Tibial nerve (tissue), 4 donors: ENCODE measurements at regions not wholly inside any gene's neighbourhood (a gene's known extent, or its start where the extent isn't known, plus 50 kb on each side); places are given as distances from the start of the nearest gene placed in this dataset.

Experiments used
- DNase-seq, 2 donors: peaks; one replicate each; pipeline ENCODE4 v3.0.0-alpha.2; 2019; ENCODE audit warnings: low spot score in 2 of 2
- H3K27ac ChIP-seq, 4 donors: fragments of 200-600 bp; sonication (generic) in 3 of 4; one replicate each; pipeline ENCODE4 v1.5.1; 2017 to 2019; ENCODE audit warnings: mild to moderate bottlenecking in 1 of 4
- H3K27me3 ChIP-seq, 2 donors: fragments of 200-600 bp; sonication (generic) in 1 of 2; one replicate each; pipeline versions ENCODE4 v1.5.1 to v1.6.0; 2017 to 2019
- H3K36me3 ChIP-seq, 3 donors: fragments of 200-600 bp; sonication (generic); one replicate each; pipeline ENCODE4 v1.5.1; 2018 to 2019
- H3K4me1 ChIP-seq, 4 donors: fragments of 200-600 bp; sonication (generic) in 3 of 4; one replicate each; pipeline ENCODE4 v1.5.1; 2017 to 2019
- H3K4me3 ChIP-seq, 4 donors: fragments of 200-600 bp; sonication (generic) in 3 of 4; one replicate each; pipeline ENCODE4 v1.5.1; 2017 to 2019; ENCODE audit warnings: mild to moderate bottlenecking in 1 of 4, moderate library complexity in 1 of 4
- H3K9me3 ChIP-seq, 4 donors: fragments of 200-600 bp; sonication (generic) in 3 of 4; one replicate each; pipeline ENCODE4 v1.5.1; 2017 to 2019
- EP300 ChIP-seq, 2 donors: sonication (generic); formaldehyde crosslinking; IDR thresholded peaks; one replicate each; pipeline ENCODE4 v1.6.1; 2017; ENCODE audit warnings: antibody characterized with exemption in 2 of 2, mild to moderate bottlenecking in 1 of 2
- POLR2A ChIP-seq, 2 donors: fragments of 450-650 bp; IDR thresholded peaks; one replicate each; pipeline ENCODE4 v1.6.1; 2017; ENCODE audit warnings: antibody characterized with exemption in 2 of 2, mild to moderate bottlenecking in 2 of 2, moderate library complexity in 2 of 2
- WGBS, 2 donors: methylation state at CpG; one replicate each; pipeline ENCODE4 v1.1.5; 2018; 5-methylcytosine and 5-hydroxymethylcytosine counted together
- TF ChIP-seq, protein P1 (sequence below), 5 experiments: fragments of 200-600 bp in 3 of 5; fragments of 450-650 bp in 2 of 5; sonication (generic) in 3 of 5; IDR thresholded peaks; one replicate each; pipeline ENCODE4 v1.5.1; 2016 to 2019; ENCODE audit warnings: antibody characterized with exemption in 5 of 5, mild to moderate bottlenecking in 3 of 5, moderate library complexity in 2 of 5

DNA sequence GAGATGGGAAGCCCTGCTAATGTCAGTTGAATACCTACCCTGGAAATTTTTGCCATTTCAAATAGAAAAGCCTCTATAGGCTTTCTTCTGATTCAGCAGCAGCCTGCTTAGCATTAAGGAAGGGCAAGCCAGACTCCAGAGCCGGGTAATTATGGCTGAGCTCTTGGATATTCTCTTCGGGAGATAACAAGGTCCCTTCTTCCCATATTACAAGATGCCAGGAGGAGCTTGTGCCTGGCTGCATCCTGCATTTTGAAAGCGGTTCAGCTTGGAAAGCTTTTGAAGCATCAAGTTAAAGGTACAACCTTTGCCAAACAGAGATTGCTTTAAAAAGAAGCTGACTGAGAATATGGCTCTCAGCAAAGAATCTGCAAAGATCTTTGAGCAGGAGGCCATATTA, 399.6 kb upstream of the RPS6KA3 start:
- 71 to 77% methylated on average over 3 of the region's 3 CpGs for WGBS, 2 donors
- H3K27me3 ChIP-seq, result peaks cover 0 to 8% of the 10 kb centered on the region in 2 donors
- no peak for TF ChIP-seq EP300 (IDR thresholded peaks at IDR 0.05)
- no peak for TF ChIP-seq POLR2A (IDR thresholded peaks at IDR 0.05)
- TF ChIP-seq, protein P1, sequence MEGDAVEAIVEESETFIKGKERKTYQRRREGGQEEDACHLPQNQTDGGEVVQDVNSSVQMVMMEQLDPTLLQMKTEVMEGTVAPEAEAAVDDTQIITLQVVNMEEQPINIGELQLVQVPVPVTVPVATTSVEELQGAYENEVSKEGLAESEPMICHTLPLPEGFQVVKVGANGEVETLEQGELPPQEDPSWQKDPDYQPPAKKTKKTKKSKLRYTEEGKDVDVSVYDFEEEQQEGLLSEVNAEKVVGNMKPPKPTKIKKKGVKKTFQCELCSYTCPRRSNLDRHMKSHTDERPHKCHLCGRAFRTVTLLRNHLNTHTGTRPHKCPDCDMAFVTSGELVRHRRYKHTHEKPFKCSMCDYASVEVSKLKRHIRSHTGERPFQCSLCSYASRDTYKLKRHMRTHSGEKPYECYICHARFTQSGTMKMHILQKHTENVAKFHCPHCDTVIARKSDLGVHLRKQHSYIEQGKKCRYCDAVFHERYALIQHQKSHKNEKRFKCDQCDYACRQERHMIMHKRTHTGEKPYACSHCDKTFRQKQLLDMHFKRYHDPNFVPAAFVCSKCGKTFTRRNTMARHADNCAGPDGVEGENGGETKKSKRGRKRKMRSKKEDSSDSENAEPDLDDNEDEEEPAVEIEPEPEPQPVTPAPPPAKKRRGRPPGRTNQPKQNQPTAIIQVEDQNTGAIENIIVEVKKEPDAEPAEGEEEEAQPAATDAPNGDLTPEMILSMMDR (IDR thresholded peaks at IDR 0.05), result no peak

DNA sequence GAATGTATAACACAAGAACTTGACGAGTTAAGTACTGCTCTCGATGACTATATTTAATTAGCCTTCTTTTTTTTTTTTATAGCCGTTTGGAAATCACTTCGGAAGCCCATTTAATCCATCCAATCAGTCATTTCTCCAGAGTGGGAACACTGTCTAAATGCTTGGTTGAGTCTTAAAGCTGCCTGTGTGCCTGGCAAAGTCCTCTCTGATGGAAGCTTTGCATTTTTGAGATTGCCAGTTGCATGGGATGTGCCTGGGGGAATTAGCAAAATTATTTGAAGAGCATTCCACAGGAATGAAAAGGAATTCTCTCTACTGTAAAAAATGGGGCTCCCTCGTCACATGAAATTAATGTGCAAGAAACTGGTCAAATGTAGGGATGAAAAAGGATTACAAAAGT, 398.8 kb upstream of the RPS6KA3 start:
- Histone ChIP-seq H3K4me1 (no peaks in the 10 kb centered on the region), H3K4me3 (no peak overlapping the region), H3K27ac (no peak overlapping the region), H3K9me3 (no peaks in the 10 kb centered on the region), H3K27me3 (peaks cover 0 to 8% of the 10 kb centered on the region in 2 donors), H3K36me3 (no peaks in the 10 kb centered on the region)
- TF ChIP-seq, protein P1 (IDR thresholded peaks at IDR 0.05), result no peak
- no peak for TF ChIP-seq POLR2A (IDR thresholded peaks at IDR 0.05)
- TF ChIP-seq EP300 (IDR thresholded peaks at IDR 0.05), result no peak
- 35 to 55% methylated on average over 5 of the region's 5 CpGs for WGBS, 2 donors
- no peak for DNase-seq

More for the DNA sequence above, 399.6 kb upstream of the RPS6KA3 start:
- H3K4me1 ChIP-seq, result no peaks in the 10 kb centered on the region
- no peaks in the 10 kb centered on the region for H3K9me3 ChIP-seq
- H3K27ac ChIP-seq, result no peak overlapping the region
- H3K36me3 ChIP-seq, result no peaks in the 10 kb centered on the region
- no peak for DNase-seq
- no peak overlapping the region for H3K4me3 ChIP-seq

DNA sequence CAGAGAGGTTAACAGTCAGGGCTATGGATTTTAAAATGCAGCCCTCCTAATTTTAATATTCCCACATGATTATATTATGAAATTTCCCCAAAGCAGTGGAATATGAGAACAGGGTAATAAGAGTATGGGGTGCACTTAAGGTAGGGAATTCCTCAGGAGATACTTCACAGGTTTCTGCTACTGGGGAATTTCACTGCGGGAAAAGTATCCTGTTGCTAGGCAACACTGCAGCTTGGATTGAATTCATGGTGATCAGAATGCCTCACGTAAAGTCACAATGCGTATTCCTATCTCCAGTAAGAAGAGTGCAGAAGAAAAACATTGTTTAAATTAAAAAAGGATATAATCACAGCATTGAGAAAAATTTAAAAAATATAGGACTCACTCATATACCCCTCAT, 398.1 kb upstream of the RPS6KA3 start:
- TF ChIP-seq EP300 (IDR thresholded peaks at IDR 0.05), result no peak
- no peak for TF ChIP-seq POLR2A (IDR thresholded peaks at IDR 0.05)
- TF ChIP-seq, protein P1 (IDR thresholded peaks at IDR 0.05), result no peak
- WGBS, 2 donors, result 59 to 64% methylated on average over 3 of the region's 3 CpGs

DNA sequence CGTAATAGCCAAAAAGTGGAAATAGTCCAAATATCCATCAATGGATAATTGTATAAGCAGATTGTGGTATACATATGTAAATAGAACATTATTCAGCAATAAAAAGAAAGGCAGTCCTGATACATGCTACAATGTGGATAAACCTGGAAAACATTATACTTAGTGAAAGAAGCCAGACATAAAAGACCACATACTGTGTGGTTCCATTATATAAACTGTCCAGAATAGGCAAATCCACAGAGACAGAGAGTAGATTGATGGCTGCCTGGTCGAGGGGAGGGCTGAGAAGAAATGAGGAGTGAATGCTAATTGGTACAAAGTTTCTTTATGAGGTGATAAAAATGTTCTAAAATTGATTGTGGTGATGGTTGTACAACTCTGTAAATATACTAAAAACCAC, 397.4 kb upstream of the RPS6KA3 start:
- TF ChIP-seq POLR2A (IDR thresholded peaks at IDR 0.05), result no peak
- TF ChIP-seq, protein P1 (IDR thresholded peaks at IDR 0.05), result no peak
- no peak for TF ChIP-seq EP300 (IDR thresholded peaks at IDR 0.05)
- no peak for DNase-seq

More for the DNA sequence above, 398.1 kb upstream of the RPS6KA3 start:
- H3K4me3 ChIP-seq, result no peak overlapping the region
- H3K27ac ChIP-seq, result no peak overlapping the region
- no peaks in the 10 kb centered on the region for H3K36me3 ChIP-seq
- no peak for DNase-seq
- H3K27me3 ChIP-seq, result peaks cover 0 to 8% of the 10 kb centered on the region in 2 donors
- no peaks in the 10 kb centered on the region for H3K9me3 ChIP-seq
- no peaks in the 10 kb centered on the region for H3K4me1 ChIP-seq

DNA sequence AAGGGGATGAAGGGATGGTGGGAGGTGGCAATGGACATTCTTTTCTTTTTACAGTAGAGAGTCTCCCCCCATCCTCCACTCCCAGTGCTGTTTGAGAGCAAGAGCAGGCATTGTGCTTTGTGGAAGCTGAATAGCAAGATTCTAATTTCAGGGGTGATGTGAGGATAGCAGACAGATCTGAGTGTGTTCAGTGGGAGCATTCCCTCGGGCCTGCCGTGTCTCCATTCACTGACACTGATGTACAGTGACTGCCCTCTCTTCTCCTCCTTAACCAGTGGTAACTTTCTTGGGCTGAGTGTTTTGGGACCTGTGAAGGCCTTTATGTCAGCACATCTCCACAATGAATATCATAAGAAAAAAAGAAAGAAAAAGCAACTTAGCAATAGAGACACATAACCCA, 396.6 kb upstream of the RPS6KA3 start:
- TF ChIP-seq, protein P1 (IDR thresholded peaks at IDR 0.05), result no peak
- TF ChIP-seq POLR2A (IDR thresholded peaks at IDR 0.05), result no peak
- no peak for TF ChIP-seq EP300 (IDR thresholded peaks at IDR 0.05)
- 20 to 42% methylated on average over 2 of the region's 2 CpGs for WGBS, 2 donors

More for the DNA sequence above, 397.4 kb upstream of the RPS6KA3 start:
- no peak overlapping the region for H3K27ac ChIP-seq
- H3K9me3 ChIP-seq, result no peaks in the 10 kb centered on the region
- H3K27me3 ChIP-seq, result peaks cover 0 to 8% of the 10 kb centered on the region in 2 donors
- no peak overlapping the region for H3K4me3 ChIP-seq
- 29 to 33% methylated on average over 2 of the region's 2 CpGs for WGBS, 2 donors
- H3K4me1 ChIP-seq, result no peaks in the 10 kb centered on the region
- H3K36me3 ChIP-seq, result no peaks in the 10 kb centered on the region

More for the DNA sequence above, 396.6 kb upstream of the RPS6KA3 start:
- Histone ChIP-seq H3K27ac (no peak overlapping the region), H3K4me3 (no peak overlapping the region), H3K27me3 (peaks cover 0 to 8% of the 10 kb centered on the region in 2 donors), H3K36me3 (no peaks in the 10 kb centered on the region), H3K4me1 (no peaks in the 10 kb centered on the region), H3K9me3 (no peaks in the 10 kb centered on the region)
- no peak for DNase-seq
